ENCODE measurements at regions not wholly inside any gene's neighbourhood (a gene's known extent, or its start where the extent isn't known, plus 50 kb on each side); places are given as distances from the start of the nearest gene placed in this dataset.

DNA sequence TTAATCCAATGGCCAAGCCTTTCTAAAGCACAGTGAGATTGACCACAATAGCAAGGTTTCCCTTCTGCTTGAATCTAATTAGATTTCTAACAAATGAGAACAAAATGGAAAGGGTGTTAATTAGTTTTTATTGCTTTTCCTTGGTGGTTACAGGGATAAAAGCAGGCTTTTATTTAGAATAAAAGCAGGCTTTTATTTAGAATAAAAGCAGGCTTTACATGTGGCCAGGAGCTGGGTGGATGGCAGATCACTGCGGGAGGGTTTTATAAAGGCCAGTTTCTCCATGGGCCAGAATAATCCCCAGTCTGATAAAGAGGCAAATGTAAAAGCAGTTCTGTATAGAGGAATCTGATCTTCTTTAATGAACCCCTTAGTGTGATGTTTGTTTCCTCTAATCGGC, 470.2 kb downstream of the TMEM232 start:
- TF ChIP-seq, protein P1, sequence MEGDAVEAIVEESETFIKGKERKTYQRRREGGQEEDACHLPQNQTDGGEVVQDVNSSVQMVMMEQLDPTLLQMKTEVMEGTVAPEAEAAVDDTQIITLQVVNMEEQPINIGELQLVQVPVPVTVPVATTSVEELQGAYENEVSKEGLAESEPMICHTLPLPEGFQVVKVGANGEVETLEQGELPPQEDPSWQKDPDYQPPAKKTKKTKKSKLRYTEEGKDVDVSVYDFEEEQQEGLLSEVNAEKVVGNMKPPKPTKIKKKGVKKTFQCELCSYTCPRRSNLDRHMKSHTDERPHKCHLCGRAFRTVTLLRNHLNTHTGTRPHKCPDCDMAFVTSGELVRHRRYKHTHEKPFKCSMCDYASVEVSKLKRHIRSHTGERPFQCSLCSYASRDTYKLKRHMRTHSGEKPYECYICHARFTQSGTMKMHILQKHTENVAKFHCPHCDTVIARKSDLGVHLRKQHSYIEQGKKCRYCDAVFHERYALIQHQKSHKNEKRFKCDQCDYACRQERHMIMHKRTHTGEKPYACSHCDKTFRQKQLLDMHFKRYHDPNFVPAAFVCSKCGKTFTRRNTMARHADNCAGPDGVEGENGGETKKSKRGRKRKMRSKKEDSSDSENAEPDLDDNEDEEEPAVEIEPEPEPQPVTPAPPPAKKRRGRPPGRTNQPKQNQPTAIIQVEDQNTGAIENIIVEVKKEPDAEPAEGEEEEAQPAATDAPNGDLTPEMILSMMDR (IDR thresholded peaks at IDR 0.05; ENCODE audit: extremely low read depth in 1 of 2, insufficient read depth in 1 of 2, low read depth in 1 of 2, low read length in 2 of 2): no peak
- TF ChIP-seq POLR2A (IDR thresholded peaks at IDR 0.05; ENCODE audit: low read depth, low read length): no peak
- no peak for TF ChIP-seq POLR2AphosphoS5 (IDR thresholded peaks at IDR 0.05; ENCODE audit: insufficient read depth, low read depth, low read length)
- TF ChIP-seq EZH2 (IDR thresholded peaks at IDR 0.05; ENCODE audit: borderline replicate concordance, low read depth, low read length, severe bottlenecking): no peak
- TF ChIP-seq JUN (IDR thresholded peaks at IDR 0.05; ENCODE audit: borderline replicate concordance, insufficient read depth, insufficient read length, low read depth): no peak
- TF ChIP-seq FOS (IDR thresholded peaks at IDR 0.05; ENCODE audit: borderline replicate concordance, insufficient read depth, low read length): no peak

Data from endothelial cell of umbilical vein (primary cell).